Umbilical cord (tissue), 1 donor: ENCODE measurements at regions not wholly inside any gene's neighbourhood (a gene's known extent, or its start where the extent isn't known, plus 50 kb on each side); places are given as distances from the start of the nearest gene placed in this dataset.

Experiments
- DNase-seq: peaks from one replicate; pipeline ENCODE4 v3.0.0-alpha.2; 2015; ENCODE audit warnings: low spot score

GRCh38 chr2:120515759-120516678 is 170.1 kb downstream of the INHBB start:
- peak; percentile 48 for DNase-seq

- DNase-seq = peak; percentile 56
Observed at GRCh38 chr2:120516679-120517314, 170.9 kb downstream of the INHBB start.

GRCh38 chr2:120517751-120518469 is 172.0 kb downstream of the INHBB start:
- no peak for DNase-seq

- no peak for DNase-seq
Observed at GRCh38 chr2:120518819-120519218, 172.9 kb downstream of the INHBB start.

GRCh38 chr2:120519469-120519868 is 173.5 kb downstream of the INHBB start:
- no peak for DNase-seq

- DNase-seq = no peak
Observed at GRCh38 chr2:120520454-120520853, 174.5 kb downstream of the INHBB start.

- DNase-seq = no peak
Observed at GRCh38 chr2:120520929-120521912, 175.3 kb downstream of the INHBB start.

- peak; percentile 64 for DNase-seq
Observed at GRCh38 chr2:120522151-120522751, 176.3 kb downstream of the INHBB start.

GRCh38 chr2:120523766-120524165 is 177.8 kb downstream of the INHBB start:
- no peak for DNase-seq

GRCh38 chr2:120524174-120524573 is 178.2 kb downstream of the INHBB start:
- no peak for DNase-seq

- DNase-seq = no peak
Observed at GRCh38 chr2:120525056-120526046, 179.4 kb downstream of the INHBB start.

- DNase-seq = no peak
Observed at GRCh38 chr2:120526047-120526562, 180.2 kb downstream of the INHBB start.

- no peak for DNase-seq
Observed at GRCh38 chr2:120526997-120527945, 181.3 kb downstream of the INHBB start.

- DNase-seq = no peak
Observed at GRCh38 chr2:120528051-120528692, 182.2 kb downstream of the INHBB start.

- DNase-seq = no peak
Observed at GRCh38 chr2:120528693-120529076, 182.7 kb downstream of the INHBB start.

GRCh38 chr2:120530781-120531180 is 184.8 kb downstream of the INHBB start:
- no peak for DNase-seq

GRCh38 chr2:120531365-120531764 is 185.4 kb downstream of the INHBB start:
- DNase-seq = peak; percentile 49
